ENCODE measurements at regions not wholly inside any gene's neighbourhood (a gene's known extent, or its start where the extent isn't known, plus 50 kb on each side); places are given as distances from the start of the nearest gene placed in this dataset.
"Not testable (repeated sequence)": the region's sequence is repeated elsewhere in the genome, so short reads cannot be mapped to it uniquely, and the experiment has no call there.

DNA sequence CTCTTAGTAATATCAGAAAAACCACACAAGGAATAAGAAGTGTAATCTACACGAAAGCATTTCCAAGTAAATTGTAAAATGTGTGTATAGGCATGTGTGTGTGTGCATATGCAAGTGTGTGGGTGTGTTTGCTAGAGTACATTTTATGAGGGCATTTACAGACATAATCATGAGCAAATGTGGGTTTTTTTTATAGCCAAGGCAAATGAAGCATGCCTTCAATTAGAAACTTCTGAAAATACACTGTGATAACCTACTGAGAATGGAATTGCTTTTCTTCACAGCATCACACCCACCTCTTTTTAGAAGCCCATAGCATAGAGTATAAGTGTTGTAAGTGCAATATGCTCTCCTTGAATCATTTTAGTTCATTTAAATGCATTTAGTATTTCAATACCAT is 1721.1 kb downstream of the GRIK2 start:
- H3K27ac ChIP-seq (ENCODE audit: low read depth in 2 of 2, low read length in 1 of 2), result no peak overlapping the region
- H3K4me3 ChIP-seq (ENCODE audit: low read depth in 1 of 2, low read length in 2 of 2), result no peak overlapping the region
- no peaks in the 10 kb centered on the region for H3K36me3 ChIP-seq (ENCODE audit: control insufficient read depth in 2 of 2, insufficient read depth in 2 of 2, low read length in 1 of 2)
- no peaks in the 10 kb centered on the region for H3K4me1 ChIP-seq (ENCODE audit: control insufficient read depth in 2 of 2, insufficient read depth in 2 of 2, low read length in 1 of 2)
- H3K9me3 ChIP-seq (ENCODE audit: control insufficient read depth in 2 of 2, insufficient read depth in 1 of 2, low read depth in 1 of 2, low read length in 1 of 2), result peaks cover 0 to 2% of the 10 kb centered on the region in 2 donors
- no peaks in the 10 kb centered on the region for H3K27me3 ChIP-seq (ENCODE audit: control insufficient read depth in 1 of 2, insufficient read depth in 2 of 2, low read length in 2 of 2)
- WGBS, 2 donors, result 62 to 67% methylated on average over 1 of the region's 1 CpG

DNA sequence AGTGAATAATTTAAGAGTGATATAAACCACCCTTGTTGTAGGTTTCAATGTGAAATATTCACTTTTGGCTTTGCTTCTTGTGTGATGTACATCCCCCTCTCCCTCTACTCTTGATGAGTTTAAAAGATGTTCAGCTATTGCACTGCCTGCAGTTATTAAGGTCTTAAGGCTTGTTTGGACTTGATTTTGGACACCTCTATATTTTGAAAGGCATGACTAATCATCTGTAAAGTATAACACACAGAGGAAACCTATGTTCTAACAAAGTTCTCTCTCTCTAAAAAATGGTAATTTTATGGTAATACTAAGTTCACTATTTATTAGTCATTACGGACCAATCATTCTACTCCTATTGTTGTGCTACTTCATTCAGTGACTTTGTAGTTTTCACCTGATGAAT is 1719.9 kb downstream of the GRIK2 start:
- Histone ChIP-seq H3K4me3 (ENCODE audit: low read depth in 1 of 2, low read length in 2 of 2) (no peak overlapping the region), H3K27me3 (ENCODE audit: control insufficient read depth in 1 of 2, insufficient read depth in 2 of 2, low read length in 2 of 2) (no peaks in the 10 kb centered on the region), H3K36me3 (ENCODE audit: control insufficient read depth in 2 of 2, insufficient read depth in 2 of 2, low read length in 1 of 2) (no peaks in the 10 kb centered on the region), H3K9me3 (ENCODE audit: control insufficient read depth in 2 of 2, insufficient read depth in 1 of 2, low read depth in 1 of 2, low read length in 1 of 2) (peaks cover 0 to 2% of the 10 kb centered on the region in 2 donors), H3K4me1 (ENCODE audit: control insufficient read depth in 2 of 2, insufficient read depth in 2 of 2, low read length in 1 of 2) (no peaks in the 10 kb centered on the region), H3K27ac (ENCODE audit: low read depth in 2 of 2, low read length in 1 of 2) (no peak overlapping the region)
- WGBS, 2 donors, result 80 to 84% methylated on average over 1 of the region's 1 CpG

DNA sequence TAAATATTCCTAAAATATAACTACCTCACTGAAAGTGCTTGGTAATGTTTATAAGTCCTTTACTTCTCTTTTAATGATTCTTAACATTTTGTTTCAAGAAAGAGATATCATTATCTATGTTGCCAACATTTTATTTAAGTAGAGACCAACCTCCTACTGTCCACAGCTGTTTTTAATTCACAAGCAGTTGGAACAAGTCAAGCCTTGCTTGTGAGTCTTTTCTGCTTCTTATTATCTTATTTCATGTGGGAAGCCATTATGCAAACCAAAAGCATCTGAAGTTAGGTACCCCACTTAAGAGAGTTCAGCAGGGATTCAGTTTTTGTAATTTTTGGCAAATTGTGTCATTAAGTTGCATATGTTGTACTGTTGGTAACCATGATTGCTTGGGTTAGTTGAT is 1714.5 kb downstream of the GRIK2 start:
- Histone ChIP-seq H3K27ac (ENCODE audit: low read depth in 2 of 2, low read length in 1 of 2) (no peak overlapping the region), H3K27me3 (ENCODE audit: control insufficient read depth in 1 of 2, insufficient read depth in 2 of 2, low read length in 2 of 2) (no peaks in the 10 kb centered on the region), H3K4me3 (ENCODE audit: low read depth in 1 of 2, low read length in 2 of 2) (no peak overlapping the region), H3K36me3 (ENCODE audit: control insufficient read depth in 2 of 2, insufficient read depth in 2 of 2, low read length in 1 of 2) (no peaks in the 10 kb centered on the region), H3K4me1 (ENCODE audit: control insufficient read depth in 2 of 2, insufficient read depth in 2 of 2, low read length in 1 of 2) (no peaks in the 10 kb centered on the region), H3K9me3 (ENCODE audit: control insufficient read depth in 2 of 2, insufficient read depth in 1 of 2, low read depth in 1 of 2, low read length in 1 of 2) (no peaks in the 10 kb centered on the region)

DNA sequence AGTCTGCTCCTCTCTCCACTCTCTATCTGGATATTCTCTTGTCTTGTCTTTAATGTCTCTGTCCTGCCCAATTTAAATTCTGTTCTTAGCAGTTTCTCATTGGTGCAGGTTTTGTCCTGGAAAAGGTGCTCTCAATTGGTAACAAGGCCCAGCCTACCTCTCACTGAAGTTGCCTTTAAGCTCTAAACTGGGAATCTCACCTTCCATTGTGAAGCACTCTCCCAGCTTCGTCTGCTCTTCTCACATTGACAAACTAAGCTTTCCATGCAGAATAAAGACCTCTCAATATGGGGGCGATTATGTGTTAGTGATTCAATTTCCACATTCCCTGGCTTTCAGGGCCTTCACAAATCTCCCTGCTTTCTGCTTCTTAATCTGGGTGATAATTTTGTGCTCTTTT is 1712.2 kb downstream of the GRIK2 start:
- Histone ChIP-seq H3K27ac (ENCODE audit: low read depth in 2 of 2, low read length in 1 of 2) (no peak overlapping the region), H3K4me3 (ENCODE audit: low read depth in 1 of 2, low read length in 2 of 2) (no peak overlapping the region), H3K4me1 (ENCODE audit: control insufficient read depth in 2 of 2, insufficient read depth in 2 of 2, low read length in 1 of 2) (no peaks in the 10 kb centered on the region), H3K36me3 (ENCODE audit: control insufficient read depth in 2 of 2, insufficient read depth in 2 of 2, low read length in 1 of 2) (no peaks in the 10 kb centered on the region), H3K9me3 (ENCODE audit: control insufficient read depth in 2 of 2, insufficient read depth in 1 of 2, low read depth in 1 of 2, low read length in 1 of 2) (no peaks in the 10 kb centered on the region), H3K27me3 (ENCODE audit: control insufficient read depth in 1 of 2, insufficient read depth in 2 of 2, low read length in 2 of 2) (no peaks in the 10 kb centered on the region)
- 38 to 48% methylated on average over 2 of the region's 2 CpGs for WGBS, 2 donors

GRCh38 chr6:103101267-103101666 is 1707.8 kb downstream of the GRIK2 start:
- no peaks in the 10 kb centered on the region for H3K4me1 ChIP-seq (ENCODE audit: control insufficient read depth in 2 of 2, insufficient read depth in 2 of 2, low read length in 1 of 2)
- H3K27me3 ChIP-seq (ENCODE audit: control insufficient read depth in 1 of 2, insufficient read depth in 2 of 2, low read length in 2 of 2), result no peaks in the 10 kb centered on the region
- 96 to 97% methylated on average over 1 of the region's 1 CpG for WGBS, 2 donors
- no peaks in the 10 kb centered on the region for H3K9me3 ChIP-seq (ENCODE audit: control insufficient read depth in 2 of 2, insufficient read depth in 1 of 2, low read depth in 1 of 2, low read length in 1 of 2)
- no peaks in the 10 kb centered on the region for H3K36me3 ChIP-seq (ENCODE audit: control insufficient read depth in 2 of 2, insufficient read depth in 2 of 2, low read length in 1 of 2)
- no peak overlapping the region for H3K4me3 ChIP-seq (ENCODE audit: low read depth in 1 of 2, low read length in 2 of 2)
- H3K27ac ChIP-seq (ENCODE audit: low read depth in 2 of 2, low read length in 1 of 2), result no peak overlapping the region

DNA sequence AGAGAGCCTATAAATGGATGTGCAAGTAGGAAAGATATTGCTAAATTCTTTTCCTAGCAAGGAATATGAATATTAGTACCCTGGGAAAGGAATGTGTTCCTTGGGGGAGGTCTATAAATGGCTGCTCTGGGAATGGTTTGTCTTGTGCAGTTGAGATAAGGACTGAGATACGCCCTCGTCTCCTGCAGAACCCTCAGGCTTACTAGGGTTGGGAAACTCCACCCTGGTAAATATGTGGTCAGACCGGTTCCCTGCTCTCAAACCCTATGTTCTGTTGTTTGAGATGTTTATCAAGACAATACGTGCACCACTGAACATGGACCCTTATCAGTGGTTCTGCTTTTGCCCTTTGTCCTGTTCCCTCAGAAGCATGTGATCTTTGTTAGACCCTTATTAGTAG is 1698.9 kb downstream of the GRIK2 start:
- not testable (repeated sequence) for H3K4me1 ChIP-seq (ENCODE audit: control insufficient read depth in 2 of 2, insufficient read depth in 2 of 2, low read length in 1 of 2); H3K27ac ChIP-seq (ENCODE audit: low read depth in 2 of 2, low read length in 1 of 2); H3K27me3 ChIP-seq (ENCODE audit: control insufficient read depth in 1 of 2, insufficient read depth in 2 of 2, low read length in 2 of 2); H3K9me3 ChIP-seq (ENCODE audit: control insufficient read depth in 2 of 2, insufficient read depth in 1 of 2, low read depth in 1 of 2, low read length in 1 of 2); H3K4me3 ChIP-seq (ENCODE audit: low read depth in 1 of 2, low read length in 2 of 2); H3K36me3 ChIP-seq (ENCODE audit: control insufficient read depth in 2 of 2, insufficient read depth in 2 of 2, low read length in 1 of 2)
- whole genome bisulfite sequencing, 2 donors, result 54 to 74% methylated on average over 4 of the region's 4 CpGs

GRCh38 chr6:103085801-103086200 is 1692.3 kb downstream of the GRIK2 start:
- Histone ChIP-seq H3K36me3 (ENCODE audit: control insufficient read depth in 2 of 2, insufficient read depth in 2 of 2, low read length in 1 of 2) (no peaks in the 10 kb centered on the region), H3K4me1 (ENCODE audit: control insufficient read depth in 2 of 2, insufficient read depth in 2 of 2, low read length in 1 of 2) (no peaks in the 10 kb centered on the region), H3K27ac (ENCODE audit: low read depth in 2 of 2, low read length in 1 of 2) (no peak overlapping the region), H3K27me3 (ENCODE audit: control insufficient read depth in 1 of 2, insufficient read depth in 2 of 2, low read length in 2 of 2) (no peaks in the 10 kb centered on the region), H3K9me3 (ENCODE audit: control insufficient read depth in 2 of 2, insufficient read depth in 1 of 2, low read depth in 1 of 2, low read length in 1 of 2) (no peaks in the 10 kb centered on the region), H3K4me3 (ENCODE audit: low read depth in 1 of 2, low read length in 2 of 2) (no peak overlapping the region)

- H3K36me3 ChIP-seq (ENCODE audit: control insufficient read depth in 2 of 2, insufficient read depth in 2 of 2, low read length in 1 of 2), result no peaks in the 10 kb centered on the region
- H3K4me1 ChIP-seq (ENCODE audit: control insufficient read depth in 2 of 2, insufficient read depth in 2 of 2, low read length in 1 of 2), result no peaks in the 10 kb centered on the region
- WGBS, 2 donors, result 66 to 68% methylated on average over 6 of the region's 6 CpGs
- H3K9me3 ChIP-seq (ENCODE audit: control insufficient read depth in 2 of 2, insufficient read depth in 1 of 2, low read depth in 1 of 2, low read length in 1 of 2), result no peaks in the 10 kb centered on the region
- H3K27ac ChIP-seq (ENCODE audit: low read depth in 2 of 2, low read length in 1 of 2), result no peak overlapping the region
- no peaks in the 10 kb centered on the region for H3K27me3 ChIP-seq (ENCODE audit: control insufficient read depth in 1 of 2, insufficient read depth in 2 of 2, low read length in 2 of 2)
- no peak overlapping the region for H3K4me3 ChIP-seq (ENCODE audit: low read depth in 1 of 2, low read length in 2 of 2)
Measured at GRCh38 chr6:103081876-103082630, 1688.5 kb downstream of the GRIK2 start.

DNA sequence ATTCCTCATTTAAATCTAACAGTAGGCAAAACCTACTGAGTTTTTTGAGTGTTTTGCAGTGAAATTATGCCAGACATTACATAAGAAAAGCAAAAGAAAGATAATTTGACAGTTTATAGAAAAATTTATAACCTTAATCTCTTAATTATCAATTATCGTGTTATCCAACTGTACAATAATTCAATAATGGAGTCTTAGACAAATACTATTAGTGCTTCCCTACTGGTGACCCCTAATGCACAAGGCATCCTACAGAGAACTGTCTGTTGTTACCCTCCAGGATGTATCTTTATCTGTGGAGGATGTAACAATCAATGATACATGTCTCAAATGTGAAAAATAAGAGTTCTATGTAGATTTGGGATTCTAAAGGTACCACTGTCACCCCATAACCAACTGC is 1687.6 kb downstream of the GRIK2 start:
- WGBS, 2 donors, result 85 to 90% methylated on average over 1 of the region's 1 CpG
- no peaks in the 10 kb centered on the region for H3K9me3 ChIP-seq (ENCODE audit: control insufficient read depth in 2 of 2, insufficient read depth in 1 of 2, low read depth in 1 of 2, low read length in 1 of 2)
- no peak overlapping the region for H3K27ac ChIP-seq (ENCODE audit: low read depth in 2 of 2, low read length in 1 of 2)
- no peaks in the 10 kb centered on the region for H3K27me3 ChIP-seq (ENCODE audit: control insufficient read depth in 1 of 2, insufficient read depth in 2 of 2, low read length in 2 of 2)
- no peaks in the 10 kb centered on the region for H3K4me1 ChIP-seq (ENCODE audit: control insufficient read depth in 2 of 2, insufficient read depth in 2 of 2, low read length in 1 of 2)
- no peaks in the 10 kb centered on the region for H3K36me3 ChIP-seq (ENCODE audit: control insufficient read depth in 2 of 2, insufficient read depth in 2 of 2, low read length in 1 of 2)
- H3K4me3 ChIP-seq (ENCODE audit: low read depth in 1 of 2, low read length in 2 of 2), result no peak overlapping the region

GRCh38 chr6:103080497-103080896 is 1687.0 kb downstream of the GRIK2 start:
- WGBS, 2 donors, result 73 to 77% methylated on average over 3 of the region's 3 CpGs
- no peaks in the 10 kb centered on the region for H3K9me3 ChIP-seq (ENCODE audit: control insufficient read depth in 2 of 2, insufficient read depth in 1 of 2, low read depth in 1 of 2, low read length in 1 of 2)
- no peaks in the 10 kb centered on the region for H3K27me3 ChIP-seq (ENCODE audit: control insufficient read depth in 1 of 2, insufficient read depth in 2 of 2, low read length in 2 of 2)
- H3K27ac ChIP-seq (ENCODE audit: low read depth in 2 of 2, low read length in 1 of 2), result no peak overlapping the region
- no peak overlapping the region for H3K4me3 ChIP-seq (ENCODE audit: low read depth in 1 of 2, low read length in 2 of 2)
- no peaks in the 10 kb centered on the region for H3K36me3 ChIP-seq (ENCODE audit: control insufficient read depth in 2 of 2, insufficient read depth in 2 of 2, low read length in 1 of 2)
- H3K4me1 ChIP-seq (ENCODE audit: control insufficient read depth in 2 of 2, insufficient read depth in 2 of 2, low read length in 1 of 2), result no peaks in the 10 kb centered on the region
